ENCODE measurements at regions not wholly inside any gene's neighbourhood (a gene's known extent, or its start where the extent isn't known, plus 50 kb on each side); places are given as distances from the start of the nearest gene placed in this dataset.

GRCh38 chr16:86643671-86644070 lies 65.3 kb downstream of the FOXL1 start:
- TF ChIP-seq CTCF (tag by site-specific recombination; IDR thresholded peaks at IDR 0.05) = no peak
- TF ChIP-seq TCF7L2 (IDR thresholded peaks at IDR 0.05; ENCODE audit: borderline replicate concordance, low read depth, low read length) = no peak
- no peak for TF ChIP-seq ZNF248 (tag by site-specific recombination; IDR thresholded peaks at IDR 0.05)
- no peak for TF ChIP-seq ZNF398 (tag by site-specific recombination; IDR thresholded peaks at IDR 0.05)
- TF ChIP-seq ZNF623 (tag by site-specific recombination; IDR thresholded peaks at IDR 0.05) = no peak
- TF ChIP-seq ZBTB8A (tag by site-specific recombination; IDR thresholded peaks at IDR 0.05) = no peak
- no peak for TF ChIP-seq ZNF24 (tag by site-specific recombination; IDR thresholded peaks at IDR 0.05)
